Breast epithelium (tissue), 4 donors: ENCODE measurements at regions not wholly inside any gene's neighbourhood (a gene's known extent, or its start where the extent isn't known, plus 50 kb on each side); places are given as distances from the start of the nearest gene placed in this dataset.

Experiments used
- DNase-seq, 2 donors: peaks; one replicate each; pipeline ENCODE4 v3.0.0-alpha.2; 2019; ENCODE audit warnings: low spot score in 2 of 2
- H3K27ac ChIP-seq, 2 donors: fragments of 200-600 bp; sonication (generic) in 1 of 2; one replicate each; pipeline ENCODE4 v1.5.1; 2016 to 2019; ENCODE audit warnings: mild to moderate bottlenecking in 1 of 2
- H3K27me3 ChIP-seq, 2 donors: fragments of 200-600 bp; sonication (generic) in 1 of 2; one replicate each; pipeline versions ENCODE4 v1.5.1 to v1.6.0; 2017 to 2019; ENCODE audit warnings: control low read depth in 1 of 2, mild to moderate bottlenecking in 1 of 2
- H3K36me3 ChIP-seq: fragments of 200-600 bp; one replicate; pipeline ENCODE4 v1.5.1; 2019
- H3K4me1 ChIP-seq, 2 donors: fragments of 200-600 bp; sonication (generic); one replicate each; pipeline ENCODE4 v1.5.1; 2016 to 2019; ENCODE audit warnings: control low read depth in 1 of 2
- H3K4me3 ChIP-seq, 3 donors: fragments of 200-600 bp; sonication (generic); 1 replicate in 2 of 3; 2 replicates in 1 of 3; pipeline ENCODE4 v1.5.1; 2016 to 2019; ENCODE audit warnings: mild to moderate bottlenecking in 3 of 3, moderate library complexity in 2 of 3
- H3K9me3 ChIP-seq, 2 donors: fragments of 200-600 bp; sonication (generic) in 1 of 2; one replicate each; pipeline ENCODE4 v1.5.1; 2016 to 2019; ENCODE audit warnings: control low read depth in 1 of 2
- POLR2A ChIP-seq: fragments of 450-650 bp; IDR thresholded peaks from one replicate; pipeline ENCODE4 v1.6.1; 2016; ENCODE audit warnings: antibody characterized with exemption, mild to moderate bottlenecking, moderate library complexity
- POLR2AphosphoS5 ChIP-seq, 3 donors: sonication (generic); formaldehyde crosslinking; IDR thresholded peaks; one replicate each; pipeline ENCODE4 v1.6.1; 2017; ENCODE audit warnings: antibody characterized with exemption in 3 of 3
- intact Hi-C: fragments of 100-400 bp; cut with DNase I; formaldehyde crosslinking; loops from one replicate; pipeline ENCODE4 v1.15.1; 2023; ENCODE audit warnings: low total_unique reads
- TF ChIP-seq, protein P1 (sequence below), 3 donors: fragments of 450-650 bp; IDR thresholded peaks; one replicate each; pipeline ENCODE4 v1.5.1; 2016 to 2017; ENCODE audit warnings: antibody characterized with exemption in 3 of 3, mild to moderate bottlenecking in 3 of 3, moderate library complexity in 3 of 3

DNA sequence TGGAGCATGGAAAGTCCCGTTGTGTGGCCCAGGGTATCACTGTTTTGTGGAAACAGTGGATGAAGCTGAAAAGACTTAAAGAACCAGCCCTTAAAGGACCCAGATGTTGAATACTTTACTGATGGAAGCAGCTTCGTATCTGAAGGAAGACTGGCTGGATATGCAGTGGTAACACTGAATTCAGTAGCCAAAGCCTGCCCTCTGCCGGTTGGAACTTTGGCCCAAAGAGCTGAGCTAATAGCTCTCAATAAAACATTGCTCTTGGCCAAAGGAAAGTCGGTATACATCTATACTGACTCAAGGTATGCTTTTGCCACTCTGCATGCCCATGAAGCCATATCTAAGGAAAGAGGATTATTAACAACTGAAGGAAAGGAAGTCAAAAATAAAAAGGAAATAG, 885.4 kb downstream of the PDCD6IP start:
- Histone ChIP-seq H3K27ac (no peak overlapping the region), H3K36me3 (no peaks in the 10 kb centered on the region), H3K27me3 (no peaks in the 10 kb centered on the region), H3K4me3 (no peak overlapping the region), H3K9me3 (no peaks in the 10 kb centered on the region), H3K4me1 (no peaks in the 10 kb centered on the region)
- intact Hi-C loops: no loop called here
- no peak for DNase-seq
- TF ChIP-seq, protein P1, sequence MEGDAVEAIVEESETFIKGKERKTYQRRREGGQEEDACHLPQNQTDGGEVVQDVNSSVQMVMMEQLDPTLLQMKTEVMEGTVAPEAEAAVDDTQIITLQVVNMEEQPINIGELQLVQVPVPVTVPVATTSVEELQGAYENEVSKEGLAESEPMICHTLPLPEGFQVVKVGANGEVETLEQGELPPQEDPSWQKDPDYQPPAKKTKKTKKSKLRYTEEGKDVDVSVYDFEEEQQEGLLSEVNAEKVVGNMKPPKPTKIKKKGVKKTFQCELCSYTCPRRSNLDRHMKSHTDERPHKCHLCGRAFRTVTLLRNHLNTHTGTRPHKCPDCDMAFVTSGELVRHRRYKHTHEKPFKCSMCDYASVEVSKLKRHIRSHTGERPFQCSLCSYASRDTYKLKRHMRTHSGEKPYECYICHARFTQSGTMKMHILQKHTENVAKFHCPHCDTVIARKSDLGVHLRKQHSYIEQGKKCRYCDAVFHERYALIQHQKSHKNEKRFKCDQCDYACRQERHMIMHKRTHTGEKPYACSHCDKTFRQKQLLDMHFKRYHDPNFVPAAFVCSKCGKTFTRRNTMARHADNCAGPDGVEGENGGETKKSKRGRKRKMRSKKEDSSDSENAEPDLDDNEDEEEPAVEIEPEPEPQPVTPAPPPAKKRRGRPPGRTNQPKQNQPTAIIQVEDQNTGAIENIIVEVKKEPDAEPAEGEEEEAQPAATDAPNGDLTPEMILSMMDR (IDR thresholded peaks at IDR 0.05): peak; percentile 18 to 35 (median 31)
- TF ChIP-seq POLR2A: no peak

DNA sequence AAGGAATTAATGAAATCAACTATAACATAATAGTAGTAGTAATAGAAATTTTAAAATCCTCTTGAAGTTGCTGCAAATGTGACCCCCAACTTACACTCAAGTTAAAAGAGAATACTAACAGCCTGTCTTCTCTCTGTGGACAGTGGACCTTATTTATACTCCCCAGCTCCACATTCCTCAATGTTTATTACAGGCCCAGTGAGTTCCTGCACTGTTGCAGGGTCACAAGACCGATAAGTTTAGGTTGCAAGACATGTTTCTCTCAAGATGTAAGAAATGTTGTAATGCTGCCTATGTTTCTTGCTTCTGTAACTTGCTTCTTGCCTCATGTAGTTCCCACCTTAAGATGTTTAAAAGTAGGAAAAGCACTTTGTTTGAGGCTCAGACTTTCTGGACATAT, 888.1 kb downstream of the PDCD6IP start:
- no peaks in the 10 kb centered on the region for H3K4me1 ChIP-seq
- H3K9me3 ChIP-seq: no peaks in the 10 kb centered on the region
- DNase-seq: no peak
- no peak overlapping the region for H3K4me3 ChIP-seq
- no peaks in the 10 kb centered on the region for H3K36me3 ChIP-seq
- TF ChIP-seq POLR2AphosphoS5 (IDR thresholded peaks at IDR 0.05): no peak
- TF ChIP-seq POLR2A: no peak
- TF ChIP-seq, protein P1 (IDR thresholded peaks at IDR 0.05): no peak
- intact Hi-C loops: no loop called here
- no peak overlapping the region for H3K27ac ChIP-seq
- H3K27me3 ChIP-seq: no peaks in the 10 kb centered on the region

DNA sequence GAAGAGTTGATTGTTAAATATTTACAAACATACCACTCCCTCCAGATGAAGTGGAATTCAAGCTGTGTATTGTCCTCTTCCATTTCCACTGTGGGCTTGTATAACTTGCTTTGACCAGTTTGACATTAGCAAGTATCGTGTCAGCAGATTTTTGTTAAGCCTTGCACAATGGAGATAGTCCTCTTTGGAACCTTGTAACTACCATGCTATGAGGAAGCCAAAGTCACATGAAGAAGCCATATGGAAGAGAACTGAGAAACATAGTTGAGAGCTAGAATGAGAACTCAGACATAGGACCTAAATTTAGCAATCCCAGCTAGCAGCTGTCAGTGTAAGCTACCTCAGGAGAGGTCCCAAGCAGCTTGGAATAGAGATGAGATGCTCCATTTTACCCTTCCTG, 889.2 kb downstream of the PDCD6IP start:
- H3K27ac ChIP-seq: no peak overlapping the region
- H3K27me3 ChIP-seq: no peaks in the 10 kb centered on the region
- no peaks in the 10 kb centered on the region for H3K9me3 ChIP-seq
- TF ChIP-seq POLR2AphosphoS5 (IDR thresholded peaks at IDR 0.05) (no peak), POLR2A (no peak)
- TF ChIP-seq, protein P1 (IDR thresholded peaks at IDR 0.05): no peak
- intact Hi-C loops: no loop called here
- no peak for DNase-seq
- no peak overlapping the region for H3K4me3 ChIP-seq
- no peaks in the 10 kb centered on the region for H3K36me3 ChIP-seq
- no peaks in the 10 kb centered on the region for H3K4me1 ChIP-seq

DNA sequence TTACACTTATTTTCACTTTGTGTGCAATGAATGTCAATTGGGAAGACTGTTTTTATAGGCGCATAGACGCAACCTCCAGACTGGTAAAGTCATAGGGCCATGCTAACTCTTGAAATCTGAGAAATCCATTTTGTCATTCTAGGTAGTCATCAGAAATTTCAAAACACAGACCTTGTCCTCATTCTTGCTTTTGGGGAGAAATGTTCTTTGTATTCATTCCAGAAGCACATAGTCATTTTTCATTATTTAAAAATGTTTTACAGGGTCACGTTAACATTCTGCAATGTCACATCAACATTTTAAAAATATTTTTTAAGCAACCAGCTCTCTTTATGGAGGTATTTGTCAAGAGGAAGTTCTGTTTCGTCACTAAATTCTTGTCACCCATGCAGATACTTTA, 898.4 kb downstream of the PDCD6IP start:
- Histone ChIP-seq H3K27ac (no peak overlapping the region), H3K27me3 (no peaks in the 10 kb centered on the region), H3K9me3 (peaks cover 7 to 12% of the 10 kb centered on the region in 2 donors), H3K36me3 (no peaks in the 10 kb centered on the region), H3K4me3 (no peak overlapping the region), H3K4me1 (no peaks in the 10 kb centered on the region)
- TF ChIP-seq POLR2A (no peak), POLR2AphosphoS5 (IDR thresholded peaks at IDR 0.05) (no peak)
- TF ChIP-seq, protein P1 (IDR thresholded peaks at IDR 0.05): no peak
- intact Hi-C loops: loop anchor here (5.0 kb wide), 2 partner anchors 170 to 555 kb away; no protein-coding TSS in a partner anchor
- DNase-seq: no peak

DNA sequence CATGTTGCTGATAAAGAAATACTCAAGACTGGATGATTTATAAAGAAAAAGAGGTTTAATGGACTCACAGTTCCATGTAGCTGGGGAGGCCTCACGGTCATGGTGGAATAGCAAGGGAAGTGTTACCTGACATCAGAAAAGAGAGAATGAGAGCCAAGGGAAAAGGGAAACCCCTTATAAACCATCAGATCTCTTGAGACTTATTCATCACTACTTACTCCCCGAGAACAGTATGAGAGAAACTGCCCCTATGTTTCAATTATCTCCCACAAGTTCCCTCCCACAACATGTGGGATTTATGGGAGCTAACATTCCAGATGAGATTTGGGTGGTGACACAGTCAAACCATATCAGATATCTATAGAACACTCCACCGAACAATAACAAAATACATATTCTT, 904.6 kb downstream of the PDCD6IP start:
- H3K9me3 ChIP-seq: peaks cover 10 to 27% of the 10 kb centered on the region in 2 donors
- no peaks in the 10 kb centered on the region for H3K4me1 ChIP-seq
- intact Hi-C loops: no loop called here
- no peak for DNase-seq
- H3K4me3 ChIP-seq: no peak overlapping the region
- TF ChIP-seq POLR2A (no peak), POLR2AphosphoS5 (IDR thresholded peaks at IDR 0.05) (no peak)
- TF ChIP-seq, protein P1 (IDR thresholded peaks at IDR 0.05): no peak
- H3K36me3 ChIP-seq: no peaks in the 10 kb centered on the region
- H3K27me3 ChIP-seq: no peaks in the 10 kb centered on the region
- H3K27ac ChIP-seq: no peak overlapping the region
